H1 (cell line): ENCODE measurements at regions not wholly inside any gene's neighbourhood (a gene's known extent, or its start where the extent isn't known, plus 50 kb on each side); places are given as distances from the start of the nearest gene placed in this dataset.

Source experiments
- CTCF ChIA-PET: fragments of 300-600 bp; sonication (Branson Sonifier 250); formaldehyde crosslinking; loops from one replicate; lab custom pipeline; 2021; ENCODE audit not compliant: partially characterized antibody; lab: Charles Lee
- POLR2A ChIA-PET: fragments of 300-600 bp; sonication (Branson Sonifier 250); formaldehyde crosslinking; loops from one replicate; lab custom pipeline; 2021; ENCODE audit warnings: inconsistent platforms; ENCODE audit not compliant: partially characterized antibody; lab: Charles Lee
- DNase-seq, 2 experiments: peaks; one replicate each; pipeline versions ENCODE4 v3.0.0 to v3.0.0-alpha.2; 2010 to 2022; ENCODE audit warnings: low spot score in 2 of 2, low read depth in 1 of 2, mixed read lengths in 1 of 2
- FAIRE-seq: peaks from 2 replicates; lab custom pipeline; 2011; peaks lifted over from hg19 to GRCh38; lab: Jason Lieb, UNC
- H2AFZ ChIP-seq: 2 replicates; pipeline ENCODE4 v1.8.1; 2012; ENCODE audit warnings: low read length, inconsistent platforms
- H2AK5ac ChIP-seq: 2 replicates; pipeline ENCODE4 v1.6.1; 2013; ENCODE audit warnings: low read depth, low read length
- H2BK120ac ChIP-seq: replicated peaks from 2 replicates; pipeline ENCODE3; 2013; ENCODE audit warnings: low read depth, low read length, inconsistent platforms
- H2BK12ac ChIP-seq: 2 replicates; pipeline ENCODE4 v1.6.1; 2013; ENCODE audit warnings: low read depth, low read length
- H2BK15ac ChIP-seq: 2 replicates; pipeline ENCODE4 v1.6.1; 2013; ENCODE audit warnings: low read length
- H2BK20ac ChIP-seq: 2 replicates; pipeline ENCODE4 v1.6.1; 2013; ENCODE audit warnings: low read length
- H2BK5ac ChIP-seq: 2 replicates; pipeline ENCODE4 v1.6.1; 2013; ENCODE audit warnings: low read depth, low read length
- H3K14ac ChIP-seq: 2 replicates; pipeline ENCODE4 v1.6.1; 2013; ENCODE audit warnings: inconsistent platforms; ENCODE audit not compliant: insufficient read length
- H3K18ac ChIP-seq: 2 replicates; pipeline ENCODE4 v1.6.1; 2013; ENCODE audit warnings: low read length; ENCODE audit errors: extremely low read depth
- H3K23ac ChIP-seq: 2 replicates; pipeline ENCODE4 v1.6.1; 2013; ENCODE audit warnings: inconsistent platforms; ENCODE audit not compliant: insufficient read length
- H3K23me2 ChIP-seq: 2 replicates; pipeline ENCODE4 v1.6.1; 2013; ENCODE audit warnings: low read depth, low read length
- H3K27ac ChIP-seq: 2 replicates; pipeline ENCODE4 v1.6.1; 2011; ENCODE audit warnings: low read depth, low read length, inconsistent platforms
- H3K27me3 ChIP-seq, 4 experiments: replicated peaks in 1 of 4; 1 replicate in 1 of 4; 2 replicates in 3 of 4; pipeline versions ENCODE4 v1.6.1 to v1.8.1; 2011 to 2013; ENCODE audit warnings: low read length in 3 of 4, mild to moderate bottlenecking in 3 of 4, inconsistent platforms in 2 of 4, mixed read lengths in 2 of 4, moderate library complexity in 1 of 4; ENCODE audit not compliant: control insufficient read depth in 3 of 4, insufficient read depth in 3 of 4; ENCODE audit errors: extremely low read depth in 1 of 4
- H3K36me3 ChIP-seq, 4 experiments: 2 replicates each; pipeline versions ENCODE4 v1.6.1 to v1.8.1; 2011 to 2013; ENCODE audit warnings: mild to moderate bottlenecking in 4 of 4, low read length in 3 of 4, moderate library complexity in 2 of 4, control low read depth in 1 of 4, inconsistent platforms in 1 of 4; ENCODE audit not compliant: insufficient read depth in 4 of 4, control insufficient read depth in 2 of 4
- H3K4ac ChIP-seq: replicated peaks from 2 replicates; pipeline ENCODE3; 2013; ENCODE audit warnings: low read length, low read depth, mixed read lengths, inconsistent platforms; ENCODE audit not compliant: insufficient read length
- H3K4me1 ChIP-seq, 4 experiments: replicated peaks in 1 of 4; 1 replicate in 1 of 4; 2 replicates in 3 of 4; pipeline versions ENCODE4 v1.6.1 to v1.8.1; 2011 to 2013; ENCODE audit warnings: low read length in 3 of 4, inconsistent platforms in 2 of 4, mixed read lengths in 1 of 4; ENCODE audit not compliant: insufficient read depth in 4 of 4, control insufficient read depth in 3 of 4
- H3K4me2 ChIP-seq, 2 experiments: 2 replicates each; pipeline versions ENCODE4 v1.6.1 to v1.8.1; 2011 to 2013; ENCODE audit warnings: low read depth in 2 of 2, low read length in 2 of 2, control low read depth in 1 of 2, inconsistent platforms in 1 of 2, mild to moderate bottlenecking in 1 of 2; ENCODE audit not compliant: insufficient read depth in 1 of 2
- H3K4me3 ChIP-seq, 4 experiments: fragments of 200-600, 300-600 bp in 1 of 4; sonication (generic), shearing (Covaris generic), sonication (Bioruptor Twin) in 1 of 4; 2 replicates each; pipeline versions ENCODE4 v1.5.1 to v1.8.1; 2011 to 2016; ENCODE audit warnings: low read length in 4 of 4, low read depth in 3 of 4, control low read depth in 2 of 4, inconsistent platforms in 2 of 4, mild to moderate bottlenecking in 2 of 4, mixed read lengths in 1 of 4, moderate library complexity in 1 of 4; ENCODE audit not compliant: insufficient read depth in 2 of 4; ENCODE audit errors: extremely low read depth in 1 of 4
- H3K56ac ChIP-seq: replicated peaks from 2 replicates; pipeline ENCODE3; 2013; ENCODE audit warnings: low read depth, mild to moderate bottlenecking, mixed read lengths, low read length, inconsistent platforms; ENCODE audit not compliant: insufficient read length
- H3K79me1 ChIP-seq: 2 replicates; pipeline ENCODE4 v1.6.1; 2013; ENCODE audit warnings: low read depth, low read length, control low read depth
- H3K79me2 ChIP-seq, 2 experiments: 2 replicates each; pipeline versions ENCODE4 v1.6.1 to v1.8.1; 2012 to 2013; ENCODE audit warnings: low read length in 2 of 2, mild to moderate bottlenecking in 2 of 2, inconsistent platforms in 1 of 2; ENCODE audit not compliant: insufficient read depth in 2 of 2, control insufficient read depth in 1 of 2
- H3K9ac ChIP-seq, 4 experiments: replicated peaks in 1 of 4; 1 replicate in 1 of 4; 2 replicates in 3 of 4; pipeline versions ENCODE4 v1.6.1 to v1.8.1; 2011 to 2013; ENCODE audit warnings: low read depth in 3 of 4, low read length in 3 of 4, control low read depth in 2 of 4, mild to moderate bottlenecking in 2 of 4, moderate library complexity in 2 of 4, inconsistent platforms in 1 of 4; ENCODE audit errors: extremely low read depth in 1 of 4
- H3K9me3 ChIP-seq, 2 experiments: 2 replicates each; pipeline versions ENCODE4 v1.6.1 to v1.8.1; 2012 to 2013; ENCODE audit warnings: mild to moderate bottlenecking in 2 of 2, moderate library complexity in 2 of 2, control low read depth in 1 of 2, inconsistent platforms in 1 of 2, low read depth in 1 of 2, low read length in 1 of 2, mixed read lengths in 1 of 2; ENCODE audit not compliant: insufficient read depth in 2 of 2
- H4K20me1 ChIP-seq, 2 experiments: replicated peaks in 1 of 2; 2 replicates each; pipeline versions ENCODE3 to v1.8.1; 2011 to 2013; ENCODE audit warnings: inconsistent platforms in 2 of 2, low read length in 2 of 2, mild to moderate bottlenecking in 1 of 2; ENCODE audit not compliant: insufficient read depth in 2 of 2, control insufficient read depth in 1 of 2
- H4K5ac ChIP-seq: 2 replicates; pipeline ENCODE4 v1.6.1; 2013; ENCODE audit warnings: low read length, low read depth, mixed read lengths, inconsistent platforms; ENCODE audit not compliant: insufficient read length
- H4K8ac ChIP-seq: 2 replicates; pipeline ENCODE4 v1.8.0; 2013; ENCODE audit warnings: mild to moderate bottlenecking, moderate library complexity, low read length, inconsistent platforms; ENCODE audit not compliant: insufficient read depth; ENCODE audit errors: extremely low read depth
- H4K91ac ChIP-seq: replicated peaks from 2 replicates; pipeline ENCODE3; 2013; ENCODE audit warnings: low read length, mixed read lengths, inconsistent platforms; ENCODE audit not compliant: insufficient read length
- BACH1 ChIP-seq: IDR thresholded peaks from 2 replicates; pipeline ENCODE4 v1.6.1; 2012; ENCODE audit warnings: low read length, improper control_type of control experiment
- BRCA1 ChIP-seq: IDR thresholded peaks from 2 replicates; pipeline ENCODE4 v1.6.1; 2012; ENCODE audit warnings: low read depth, low read length, improper control_type of control experiment
- CBX8 ChIP-seq: fragments of 300-800, 300-1000 bp; sonication (generic); IDR thresholded peaks from 2 replicates; pipeline ENCODE4 v1.7.1; 2016; ENCODE audit warnings: low read depth, low read length, borderline replicate concordance
- EP300 ChIP-seq, 2 experiments: IDR thresholded peaks; 1 replicate in 1 of 2; 2 replicates in 1 of 2; pipeline ENCODE4 v1.6.1; 2011 to 2012; ENCODE audit warnings: low read depth in 2 of 2, low read length in 2 of 2, mild to moderate bottlenecking in 2 of 2, borderline replicate concordance in 1 of 2, inconsistent platforms in 1 of 2, moderate library complexity in 1 of 2
- FOSL1 ChIP-seq: IDR thresholded peaks from 2 replicates; pipeline ENCODE4 v1.6.1; 2011; ENCODE audit warnings: mild to moderate bottlenecking, low read depth, low read length, moderate library complexity; ENCODE audit not compliant: insufficient read depth
- JUN ChIP-seq: IDR thresholded peaks from 2 replicates; pipeline ENCODE4 v1.6.1; 2011; ENCODE audit warnings: low read depth, mild to moderate bottlenecking, improper control_type of control experiment, low read length
- KDM1A ChIP-seq: fragments of 200-600, 300-600 bp; sonication (generic); IDR thresholded peaks from 2 replicates; pipeline ENCODE4 v1.7.1; 2016; ENCODE audit warnings: mild to moderate bottlenecking, low read length, borderline replicate concordance
- KDM4A ChIP-seq: IDR thresholded peaks from one replicate; pipeline ENCODE4 v1.7.1; 2012; ENCODE audit warnings: low read depth, mild to moderate bottlenecking, moderate library complexity, low read length, inconsistent platforms; ENCODE audit not compliant: severe bottlenecking
- NRF1 ChIP-seq: IDR thresholded peaks from 2 replicates; pipeline ENCODE4 v1.6.1; 2011; ENCODE audit warnings: mild to moderate bottlenecking, low read depth, low read length, improper control_type of control experiment
- POLR2A ChIP-seq, 2 experiments: IDR thresholded peaks; 1 replicate in 1 of 2; 2 replicates in 1 of 2; pipeline ENCODE4 v1.6.1; 2011; ENCODE audit warnings: low read depth in 2 of 2, low read length in 2 of 2, mild to moderate bottlenecking in 2 of 2; ENCODE audit errors: control extremely low read depth in 1 of 2
- SIX5 ChIP-seq: IDR thresholded peaks from 2 replicates; pipeline ENCODE4 v1.6.1; 2011; ENCODE audit warnings: mild to moderate bottlenecking, low read depth, low read length
- SP2 ChIP-seq: IDR thresholded peaks from 2 replicates; pipeline ENCODE4 v1.6.1; 2012; ENCODE audit warnings: mild to moderate bottlenecking, low read length, inconsistent platforms
- SUZ12 ChIP-seq: fragments of 200-600 bp; sonication (generic); IDR thresholded peaks from 2 replicates; pipeline ENCODE4 v1.6.1; 2012; ENCODE audit warnings: mild to moderate bottlenecking, inconsistent platforms, low read length, moderate library complexity, mixed read lengths
- TAF1 ChIP-seq: IDR thresholded peaks from 2 replicates; pipeline ENCODE4 v1.6.1; 2011; ENCODE audit warnings: mild to moderate bottlenecking, low read depth, low read length
- TBP ChIP-seq: IDR thresholded peaks from 2 replicates; pipeline ENCODE4 v1.6.1; 2011; ENCODE audit warnings: low read depth, low read length, improper control_type of control experiment
- WGBS, 2 experiments: shearing (Covaris generic) in 1 of 2; methylation state at CpG; one replicate each; pipeline versions ENCODE4 v1.1.6 to v1.1.7; 2013 to 2015; ENCODE audit warnings: low lambda C conversion rate in 2 of 2, mixed read lengths in 2 of 2, inconsistent platforms in 1 of 2, low coverage in 1 of 2, missing lambda C conversion rate in 1 of 2; ENCODE audit not compliant: insufficient replicate concordance in 2 of 2, insufficient coverage in 1 of 2, insufficient read length in 1 of 2; ENCODE audit errors: extremely low coverage in 1 of 2, missing lambda C conversion rate in 1 of 2; 5-methylcytosine and 5-hydroxymethylcytosine counted together
- TF ChIP-seq, protein P1 (sequence below): IDR thresholded peaks from 2 replicates; pipeline ENCODE4 v1.6.1; 2011; ENCODE audit warnings: low read depth, mild to moderate bottlenecking, low read length; ENCODE audit not compliant: insufficient read depth

DNA sequence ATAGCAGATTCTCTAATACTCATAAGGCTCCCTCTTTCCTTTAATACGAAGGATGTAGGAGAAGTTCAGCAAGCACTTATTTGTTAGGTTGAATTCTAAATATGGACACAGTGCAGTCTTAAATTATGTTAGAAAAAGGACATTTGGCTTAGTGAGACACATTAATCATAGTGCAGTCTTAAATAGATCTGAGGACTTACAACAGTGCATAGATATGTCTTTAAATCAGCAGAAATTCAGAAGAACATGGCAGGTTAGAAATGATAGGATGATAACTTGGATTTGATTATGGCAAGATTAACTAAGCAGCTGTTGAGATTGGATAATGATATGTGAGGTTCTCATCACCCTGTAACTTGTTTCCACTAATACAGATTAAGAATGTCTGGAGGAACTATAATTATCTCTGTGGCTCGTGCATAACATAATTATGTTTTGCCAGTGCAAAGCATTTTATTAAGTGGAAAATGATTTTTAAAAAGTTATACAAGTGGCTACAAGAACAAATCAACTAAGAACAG is 485.9 kb downstream of the USP25 start:
- TF ChIP-seq TBP (no peak), FOSL1 (no peak), POLR2A (IDR thresholded peaks at IDR 0.05; ENCODE audit: control extremely low read depth in 1 of 2, low read depth in 2 of 2, low read length in 2 of 2) (no peak), TAF1 (no peak), JUN (no peak), BACH1 (no peak), SUZ12 (no peak), KDM1A (no peak), SP2 (no peak), BRCA1 (no peak), EP300 (IDR thresholded peaks at IDR 0.05; ENCODE audit: borderline replicate concordance in 1 of 2, low read depth in 2 of 2, low read length in 2 of 2) (no peak), KDM4A (no peak), NRF1 (no peak), SIX5 (no peak), CBX8 (no peak)
- TF ChIP-seq, protein P1, sequence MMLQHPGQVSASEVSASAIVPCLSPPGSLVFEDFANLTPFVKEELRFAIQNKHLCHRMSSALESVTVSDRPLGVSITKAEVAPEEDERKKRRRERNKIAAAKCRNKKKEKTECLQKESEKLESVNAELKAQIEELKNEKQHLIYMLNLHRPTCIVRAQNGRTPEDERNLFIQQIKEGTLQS, result no peak
- TF ChIP-seq, all 59 proteins: peak for 0
- no peak overlapping the region for H3K4ac ChIP-seq

More for the DNA sequence above, 485.9 kb downstream of the USP25 start:
- no peak overlapping the region for H3K9ac ChIP-seq
- no peaks in the 10 kb centered on the region for H3K4me1 ChIP-seq
- no peak overlapping the region for H2AFZ ChIP-seq
- no peak overlapping the region for H3K18ac ChIP-seq
- H4K5ac ChIP-seq, result no peak overlapping the region
- H2BK20ac ChIP-seq, result no peak overlapping the region
- H3K79me2 ChIP-seq, result no peaks in the 10 kb centered on the region
- WGBS, 2 experiments, result 43% methylated on average over 2 of the region's 2 CpGs; no CpG with 5 or more reads in 1 of the 2 experiments
- no peaks in the 10 kb centered on the region for H3K27me3 ChIP-seq
- no peak for FAIRE-seq
- H3K4me2 ChIP-seq, result no peak overlapping the region
- H4K20me1 ChIP-seq, result no peaks in the 10 kb centered on the region
- no peak overlapping the region for H3K27ac ChIP-seq
- ChIA-PET CTCF (no interaction called here), POLR2A (no interaction called here)
- H2BK12ac ChIP-seq, result no peak overlapping the region
- no peak overlapping the region for H3K23ac ChIP-seq
- no peak overlapping the region for H2AK5ac ChIP-seq
- H2BK15ac ChIP-seq, result no peak overlapping the region
- no peak overlapping the region for H4K91ac ChIP-seq
- no peaks in the 10 kb centered on the region for H3K9me3 ChIP-seq
- no peak overlapping the region for H2BK5ac ChIP-seq
- H3K23me2 ChIP-seq, result no peaks in the 10 kb centered on the region; the same call in 1 of the 2 replicates
- no peak overlapping the region for H2BK120ac ChIP-seq
- no peak overlapping the region for H3K56ac ChIP-seq
- no peaks in the 10 kb centered on the region for H3K79me1 ChIP-seq
- H3K14ac ChIP-seq, result no peak overlapping the region
- DNase-seq, result no peak
- no peak overlapping the region for H4K8ac ChIP-seq
- H3K4me3 ChIP-seq, result no peak overlapping the region
- H3K36me3 ChIP-seq, result no peaks in the 10 kb centered on the region
